HPDE6-E6E7 (cell line): ENCODE measurements at regions not wholly inside any gene's neighbourhood (a gene's known extent, or its start where the extent isn't known, plus 50 kb on each side); places are given as distances from the start of the nearest gene placed in this dataset.
"Not testable (repeated sequence)": the region's sequence is repeated elsewhere in the genome, so short reads cannot be mapped to it uniquely, and the experiment has no call there.

Experiments
- DNase-seq: peaks from one replicate; pipeline ENCODE4 v3.0.0; 2011; ENCODE audit warnings: missing footprints; ENCODE audit errors: extremely low spot score

- peak; percentile 7 for DNase-seq
These were observed 120.2 kb upstream of the TMEM229A start for GRCh38 chr7:124152859-124153692.

GRCh38 chr7:124137664-124138063 is 104.8 kb upstream of the TMEM229A start:
- DNase-seq = no peak

- DNase-seq = no peak
These were observed 91.3 kb upstream of the TMEM229A start for GRCh38 chr7:124124201-124124600.

GRCh38 chr7:124120911-124121310 is 88.0 kb upstream of the TMEM229A start:
- no peak for DNase-seq

- DNase-seq = no peak
These were observed 80.2 kb upstream of the TMEM229A start for GRCh38 chr7:124113045-124113444.

GRCh38 chr7:124106575-124106974 is 73.7 kb upstream of the TMEM229A start:
- no peak for DNase-seq

- peak; percentile 8 for DNase-seq
These were observed 68.4 kb upstream of the TMEM229A start for GRCh38 chr7:124101173-124101768.

- no peak for DNase-seq
These were observed 67.3 kb upstream of the TMEM229A start for GRCh38 chr7:124100190-124100589.

- not testable (repeated sequence) for DNase-seq
These were observed 66.7 kb upstream of the TMEM229A start for GRCh38 chr7:124099585-124099984.

- DNase-seq = no peak
These were observed 56.8 kb upstream of the TMEM229A start for GRCh38 chr7:124089621-124090020.

GRCh38 chr7:124088590-124088989 is 55.7 kb upstream of the TMEM229A start:
- DNase-seq = no peak

GRCh38 chr7:124086843-124087242 is 54.0 kb upstream of the TMEM229A start:
- DNase-seq = no peak

GRCh38 chr7:124085179-124085578 is 52.3 kb upstream of the TMEM229A start:
- no peak for DNase-seq

- DNase-seq = no peak
These were observed 51.2 kb upstream of the TMEM229A start for GRCh38 chr7:124084024-124084423.
